Caco-2 (cell line): ENCODE measurements at regions not wholly inside any gene's neighbourhood (a gene's known extent, or its start where the extent isn't known, plus 50 kb on each side); places are given as distances from the start of the nearest gene placed in this dataset.

ENCODE experiments used
- BruUV-seq: library from RNA; stranded (reverse); fragments of 400-500 nt; replicated peaks from 2 replicates; lab custom pipeline; 2021; lab: Mats Ljungman, UMichigan
- CTCF ChIA-PET: fragments of 300-600 bp; sonication (Branson Sonifier 250); formaldehyde crosslinking; loops from one replicate; lab custom pipeline; 2022; ENCODE audit warnings: antibody characterized with exemption; lab: Charles Lee
- POLR2A ChIA-PET: fragments of 300-600 bp; sonication (Branson Sonifier 250); formaldehyde crosslinking; loops from one replicate; lab custom pipeline; 2022; ENCODE audit warnings: antibody characterized with exemption; lab: Charles Lee
- DNase-seq, 2 experiments: peaks; one replicate each; pipeline versions ENCODE4 v3.0.0 to v3.0.0-alpha.2; 2020 to 2022
- H3K27me3 ChIP-seq: replicated peaks from 2 replicates; pipeline ENCODE4 v1.6.0; 2011; ENCODE audit warnings: low read length; ENCODE audit not compliant: control insufficient read depth, insufficient read depth
- H3K36me3 ChIP-seq: 2 replicates; pipeline ENCODE4 v1.5.1; 2011; ENCODE audit warnings: low read length; ENCODE audit not compliant: control insufficient read depth, insufficient read depth
- H3K4me1 ChIP-seq: fragments of 250-450 bp; sonication (Bioruptor Pico); 2 replicates; pipeline ENCODE4 v1.5.1; 2020; ENCODE audit warnings: mild to moderate bottlenecking
- H3K4me3 ChIP-seq: 2 replicates; pipeline ENCODE4 v1.5.1; 2011; ENCODE audit warnings: low read depth, mild to moderate bottlenecking, control low read depth, low read length
- H3K9me3 ChIP-seq: fragments of 250-450 bp; sonication (Bioruptor Pico); 2 replicates; pipeline ENCODE4 v1.5.1; 2020; ENCODE audit warnings: mild to moderate bottlenecking, moderate library complexity
- H3K27ac Mint-ChIP-seq: one replicate; pipeline ENCODE4 v1.8.0; 2022; ENCODE audit warnings: mixed read lengths; ENCODE audit not compliant: unreplicated experiment
- H3K27me3 Mint-ChIP-seq: one replicate; pipeline ENCODE4 v1.8.0; 2022; ENCODE audit warnings: mixed read lengths; ENCODE audit not compliant: insufficient read depth, unreplicated experiment
- H3K36me3 Mint-ChIP-seq: one replicate; pipeline ENCODE4 v1.8.0; 2022; ENCODE audit warnings: mild to moderate bottlenecking, mixed read lengths; ENCODE audit not compliant: insufficient read depth, unreplicated experiment
- H3K4me1 Mint-ChIP-seq: one replicate; pipeline ENCODE4 v1.8.0; 2022; ENCODE audit warnings: low read depth, mixed read lengths; ENCODE audit not compliant: unreplicated experiment
- H3K4me3 Mint-ChIP-seq: one replicate; pipeline ENCODE4 v1.8.0; 2022; ENCODE audit warnings: mild to moderate bottlenecking, moderate library complexity, mixed read lengths; ENCODE audit not compliant: unreplicated experiment
- H3K9me3 Mint-ChIP-seq: one replicate; pipeline ENCODE4 v1.8.0; 2022; ENCODE audit warnings: mixed read lengths; ENCODE audit not compliant: unreplicated experiment
- CTCF ChIP-seq, 2 experiments: fragments of 200-600 bp in 1 of 2; IDR thresholded peaks; 1 replicate in 1 of 2; 2 replicates in 1 of 2; pipeline versions ENCODE4 v1.5.1 to v1.8.0; 2011 to 2022; ENCODE audit warnings: antibody characterized with exemption in 1 of 2, control low read depth in 1 of 2, inconsistent platforms in 1 of 2, low read depth in 1 of 2, low read length in 1 of 2, mild to moderate bottlenecking in 1 of 2, moderate library complexity in 1 of 2; ENCODE audit not compliant: insufficient read depth in 1 of 2, severe bottlenecking in 1 of 2, unreplicated experiment in 1 of 2
- intact Hi-C: fragments of 100-400 bp; cut with micrococcal nuclease; formaldehyde crosslinking; loops from one replicate; pipeline ENCODE4 v1.10.0; 2022; ENCODE audit not compliant: unreplicated experiment

GRCh38 chr11:128392259-128392658, 195.1 kb downstream of the ETS1 start:
- Mint-ChIP-seq H3K27ac (no peak overlapping the region), H3K4me3 (no peak overlapping the region), H3K27me3 (peaks cover 7% of the 10 kb centered on the region), H3K36me3 (no peaks in the 10 kb centered on the region), H3K9me3 (no peaks in the 10 kb centered on the region), H3K4me1 (no peaks in the 10 kb centered on the region)
- DNase-seq: no peak
- no peak for TF ChIP-seq CTCF (IDR thresholded peaks at IDR 0.05; ENCODE audit: insufficient read depth in 1 of 2, low read depth in 1 of 2, low read length in 1 of 2, severe bottlenecking in 1 of 2, unreplicated experiment in 1 of 2)
- H3K4me3 ChIP-seq: no peak overlapping the region
- CTCF ChIA-PET: no interaction called here
- POLR2A ChIA-PET: no interaction called here
- intact Hi-C loops: no loop called here
- H3K36me3 ChIP-seq: no peaks in the 10 kb centered on the region
- peaks cover 2% of the 10 kb centered on the region; the same call in 1 of the 2 replicates for H3K27me3 ChIP-seq
- peaks cover 6% of the 10 kb centered on the region; the same call in 1 of the 2 replicates for H3K4me1 ChIP-seq
- H3K9me3 ChIP-seq: no peaks in the 10 kb centered on the region
- no TSS peak for BruUV-seq

- no TSS peak for BruUV-seq
- H3K4me1 Mint-ChIP-seq: no peaks in the 10 kb centered on the region
- intact Hi-C loops: no loop called here
These were observed 195.5 kb downstream of the ETS1 start for GRCh38 chr11:128391811-128392210.

GRCh38 chr11:128390246-128390645, 197.1 kb downstream of the ETS1 start:
- H3K4me1 Mint-ChIP-seq: no peaks in the 10 kb centered on the region
- no peaks in the 10 kb centered on the region for H3K36me3 Mint-ChIP-seq
- no peaks in the 10 kb centered on the region for H3K9me3 Mint-ChIP-seq
- H3K36me3 ChIP-seq: no peaks in the 10 kb centered on the region
- intact Hi-C loops: no loop called here
- no peak overlapping the region for H3K27ac Mint-ChIP-seq
- peaks cover 4% of the 10 kb centered on the region for H3K27me3 Mint-ChIP-seq
- DNase-seq: no peak
- H3K4me1 ChIP-seq: peaks cover 6% of the 10 kb centered on the region; the same call in 1 of the 2 replicates
- ChIA-PET POLR2A (no interaction called here), CTCF (no interaction called here)
- no peak overlapping the region for H3K4me3 Mint-ChIP-seq
- no TSS peak for BruUV-seq
- no peak overlapping the region for H3K4me3 ChIP-seq
- no peaks in the 10 kb centered on the region for H3K9me3 ChIP-seq
- TF ChIP-seq CTCF (IDR thresholded peaks at IDR 0.05; ENCODE audit: insufficient read depth in 1 of 2, low read depth in 1 of 2, low read length in 1 of 2, severe bottlenecking in 1 of 2, unreplicated experiment in 1 of 2): no peak
- no peaks in the 10 kb centered on the region for H3K27me3 ChIP-seq

More at GRCh38 chr11:128391811-128392210, 195.5 kb downstream of the ETS1 start:
- H3K4me1 ChIP-seq: peaks cover 6% of the 10 kb centered on the region; the same call in 1 of the 2 replicates
- no peak for TF ChIP-seq CTCF (IDR thresholded peaks at IDR 0.05; ENCODE audit: insufficient read depth in 1 of 2, low read depth in 1 of 2, low read length in 1 of 2, severe bottlenecking in 1 of 2, unreplicated experiment in 1 of 2)
- DNase-seq: no peak
- H3K9me3 Mint-ChIP-seq: no peaks in the 10 kb centered on the region
- no peaks in the 10 kb centered on the region for H3K36me3 Mint-ChIP-seq
- H3K4me3 ChIP-seq: no peak overlapping the region
- H3K9me3 ChIP-seq: no peaks in the 10 kb centered on the region
- no peak overlapping the region for H3K4me3 Mint-ChIP-seq
- ChIA-PET POLR2A (no interaction called here), CTCF (no interaction called here)
- peaks cover under 1% of the 10 kb centered on the region; the same call in 1 of the 2 replicates for H3K27me3 ChIP-seq
- H3K36me3 ChIP-seq: no peaks in the 10 kb centered on the region
- peaks cover 7% of the 10 kb centered on the region for H3K27me3 Mint-ChIP-seq
- no peak overlapping the region for H3K27ac Mint-ChIP-seq
